Vagina (tissue), 2 donors: ENCODE measurements at regions not wholly inside any gene's neighbourhood (a gene's known extent, or its start where the extent isn't known, plus 50 kb on each side); places are given as distances from the start of the nearest gene placed in this dataset.

ENCODE experiments used
- POLR2A ChIP-seq, 2 donors: fragments of 450-650 bp; IDR thresholded peaks; one replicate each; pipeline ENCODE4 v1.6.1; 2017; ENCODE audit warnings: antibody characterized with exemption in 2 of 2, mild to moderate bottlenecking in 2 of 2, moderate library complexity in 2 of 2
- POLR2AphosphoS5 ChIP-seq, 2 donors: sonication (generic); formaldehyde crosslinking; IDR thresholded peaks; one replicate each; pipeline ENCODE4 v1.9.0; 2017; ENCODE audit warnings: antibody characterized with exemption in 2 of 2, mild to moderate bottlenecking in 2 of 2, low read depth in 1 of 2; ENCODE audit not compliant: insufficient read depth in 1 of 2
- TF ChIP-seq, protein P1 (sequence below), 3 experiments: fragments of 450-650 bp in 2 of 3; fragments of 200-600 bp in 1 of 3; sonication (generic) in 1 of 3; IDR thresholded peaks; one replicate each; pipeline ENCODE4 v1.5.1; 2017 to 2019; ENCODE audit warnings: antibody characterized with exemption in 3 of 3, mild to moderate bottlenecking in 2 of 3, moderate library complexity in 2 of 3

DNA sequence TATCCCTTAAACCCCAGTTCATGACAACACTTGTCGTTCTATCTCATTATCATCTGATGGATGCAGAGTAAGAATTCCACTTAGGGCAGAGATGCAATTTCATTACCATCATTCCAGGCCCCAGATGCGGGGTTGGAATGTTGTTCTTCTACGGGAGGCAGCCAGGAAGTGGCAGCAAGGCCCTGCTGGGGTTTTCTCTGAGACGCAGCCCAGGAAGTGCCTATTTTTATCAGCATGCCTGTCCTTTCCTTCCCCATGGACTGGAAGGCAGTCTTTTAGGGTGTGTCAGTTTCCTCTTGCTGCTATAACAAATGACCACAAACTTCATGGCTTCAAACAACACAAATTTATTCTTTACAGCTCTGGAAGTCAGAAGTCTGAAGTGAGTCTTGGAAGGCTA lies 246.6 kb upstream of the DYNLRB2 start:
- TF ChIP-seq, protein P1, sequence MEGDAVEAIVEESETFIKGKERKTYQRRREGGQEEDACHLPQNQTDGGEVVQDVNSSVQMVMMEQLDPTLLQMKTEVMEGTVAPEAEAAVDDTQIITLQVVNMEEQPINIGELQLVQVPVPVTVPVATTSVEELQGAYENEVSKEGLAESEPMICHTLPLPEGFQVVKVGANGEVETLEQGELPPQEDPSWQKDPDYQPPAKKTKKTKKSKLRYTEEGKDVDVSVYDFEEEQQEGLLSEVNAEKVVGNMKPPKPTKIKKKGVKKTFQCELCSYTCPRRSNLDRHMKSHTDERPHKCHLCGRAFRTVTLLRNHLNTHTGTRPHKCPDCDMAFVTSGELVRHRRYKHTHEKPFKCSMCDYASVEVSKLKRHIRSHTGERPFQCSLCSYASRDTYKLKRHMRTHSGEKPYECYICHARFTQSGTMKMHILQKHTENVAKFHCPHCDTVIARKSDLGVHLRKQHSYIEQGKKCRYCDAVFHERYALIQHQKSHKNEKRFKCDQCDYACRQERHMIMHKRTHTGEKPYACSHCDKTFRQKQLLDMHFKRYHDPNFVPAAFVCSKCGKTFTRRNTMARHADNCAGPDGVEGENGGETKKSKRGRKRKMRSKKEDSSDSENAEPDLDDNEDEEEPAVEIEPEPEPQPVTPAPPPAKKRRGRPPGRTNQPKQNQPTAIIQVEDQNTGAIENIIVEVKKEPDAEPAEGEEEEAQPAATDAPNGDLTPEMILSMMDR (IDR thresholded peaks at IDR 0.05): no peak
- TF ChIP-seq POLR2AphosphoS5 (IDR thresholded peaks at IDR 0.05; ENCODE audit: insufficient read depth in 1 of 2, low read depth in 1 of 2): no peak
- TF ChIP-seq POLR2A (IDR thresholded peaks at IDR 0.05): no peak
